ENCODE measurements at regions not wholly inside any gene's neighbourhood (a gene's known extent, or its start where the extent isn't known, plus 50 kb on each side); places are given as distances from the start of the nearest gene placed in this dataset.

GRCh38 chr14:95614349-95614748 lies 71.9 kb upstream of the TCL1B start:
- no peak for TF ChIP-seq POLR2A (IDR thresholded peaks at IDR 0.05; ENCODE audit: low read depth)
- TF ChIP-seq CTCF (IDR thresholded peaks at IDR 0.05): no peak
